ENCODE measurements at regions not wholly inside any gene's neighbourhood (a gene's known extent, or its start where the extent isn't known, plus 50 kb on each side); places are given as distances from the start of the nearest gene placed in this dataset.

GRCh38 chr3:64900156-64900555, 212.4 kb upstream of the ADAMTS9 start:
- H3K36me3 Mint-ChIP-seq (ENCODE audit: low read depth, unreplicated experiment) = no peaks in the 10 kb centered on the region
- peaks cover 4% of the 10 kb centered on the region for H3K27me3 Mint-ChIP-seq (ENCODE audit: unreplicated experiment)
- no peak overlapping the region for H3K27ac Mint-ChIP-seq (ENCODE audit: unreplicated experiment)
- TF ChIP-seq CTCF (IDR thresholded peaks at IDR 0.05; ENCODE audit: unreplicated experiment) = no peak
- H3K4me1 Mint-ChIP-seq (ENCODE audit: unreplicated experiment) = peaks cover 18% of the 10 kb centered on the region
- H3K4me3 Mint-ChIP-seq (ENCODE audit: unreplicated experiment) = no peak overlapping the region
- no peak for DNase-seq (ENCODE audit: low spot score)
- H3K9me3 Mint-ChIP-seq (ENCODE audit: unreplicated experiment) = no peaks in the 10 kb centered on the region

DNA sequence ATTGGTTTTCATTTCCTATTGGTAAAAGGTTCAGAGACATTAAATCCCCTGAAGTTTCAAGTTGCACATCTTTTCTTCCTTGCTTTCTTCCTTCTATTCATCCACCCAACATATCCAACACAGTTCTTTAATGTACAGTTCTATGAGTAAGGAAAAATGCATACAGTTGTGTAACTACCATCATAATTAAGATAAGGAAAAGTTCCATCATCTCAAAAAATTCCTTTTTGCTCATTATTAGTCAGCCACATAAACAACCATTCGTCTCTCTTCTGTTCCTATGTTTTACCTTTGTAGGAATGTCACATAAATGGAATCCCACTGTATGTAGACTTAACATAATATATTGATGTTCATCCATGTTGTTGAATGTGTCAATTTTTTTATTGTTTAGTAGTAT, 211.1 kb upstream of the ADAMTS9 start:
- no peak for TF ChIP-seq CTCF (IDR thresholded peaks at IDR 0.05; ENCODE audit: unreplicated experiment)
- H3K27ac Mint-ChIP-seq (ENCODE audit: unreplicated experiment) = peak overlapping the region; percentile 65
- no peak overlapping the region for H3K4me3 Mint-ChIP-seq (ENCODE audit: unreplicated experiment)
- DNase-seq (ENCODE audit: low spot score) = no peak
- H3K36me3 Mint-ChIP-seq (ENCODE audit: low read depth, unreplicated experiment) = no peaks in the 10 kb centered on the region
- no peaks in the 10 kb centered on the region for H3K9me3 Mint-ChIP-seq (ENCODE audit: unreplicated experiment)
- peaks cover 26% of the 10 kb centered on the region for H3K4me1 Mint-ChIP-seq (ENCODE audit: unreplicated experiment)
- peaks cover 4% of the 10 kb centered on the region for H3K27me3 Mint-ChIP-seq (ENCODE audit: unreplicated experiment)

DNA sequence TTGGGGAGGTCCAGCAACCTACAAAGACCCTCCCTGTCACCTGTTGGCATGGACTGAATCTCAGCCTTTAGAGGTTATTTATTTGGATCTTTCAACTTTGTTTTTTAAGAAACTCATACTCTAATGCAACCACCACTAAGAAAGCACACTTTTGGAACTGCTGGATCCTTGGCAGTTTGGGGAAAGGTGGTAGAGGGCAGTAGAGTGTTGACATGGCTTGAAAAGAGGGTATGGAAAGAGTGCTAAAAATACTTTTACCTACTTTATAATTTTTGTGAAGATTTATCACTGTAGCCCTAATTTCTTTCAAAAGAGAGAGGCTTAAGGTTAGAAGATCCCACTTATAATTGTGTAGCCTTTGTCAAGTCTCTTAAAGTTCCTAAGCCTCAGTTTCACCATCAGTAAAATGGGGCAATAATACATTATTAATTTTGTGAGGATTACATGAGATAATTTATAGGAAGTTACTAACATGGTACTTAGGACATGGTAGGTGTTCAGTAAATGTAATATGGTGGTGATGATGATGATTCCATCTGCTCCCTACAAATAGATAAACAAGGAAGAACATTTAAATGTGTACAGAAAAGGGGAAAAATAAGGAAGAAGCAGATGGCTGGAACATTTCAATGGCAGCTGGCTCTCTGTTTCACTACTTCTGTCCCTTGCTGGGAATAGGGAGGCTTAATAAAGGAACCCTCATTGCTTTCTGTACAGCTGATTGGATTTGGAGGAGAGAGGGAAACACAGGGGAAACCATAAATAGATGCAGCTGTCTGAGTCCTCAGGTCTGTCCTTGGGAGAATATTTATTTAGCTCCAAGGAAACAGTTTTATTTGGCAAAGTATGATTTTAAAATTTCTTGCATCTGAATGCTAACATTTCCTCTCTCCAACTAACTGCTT, 208.4 kb upstream of the ADAMTS9 start:
- no peak for TF ChIP-seq CTCF (IDR thresholded peaks at IDR 0.05; ENCODE audit: unreplicated experiment)
- H3K27ac Mint-ChIP-seq (ENCODE audit: unreplicated experiment) = no peak overlapping the region

DNA sequence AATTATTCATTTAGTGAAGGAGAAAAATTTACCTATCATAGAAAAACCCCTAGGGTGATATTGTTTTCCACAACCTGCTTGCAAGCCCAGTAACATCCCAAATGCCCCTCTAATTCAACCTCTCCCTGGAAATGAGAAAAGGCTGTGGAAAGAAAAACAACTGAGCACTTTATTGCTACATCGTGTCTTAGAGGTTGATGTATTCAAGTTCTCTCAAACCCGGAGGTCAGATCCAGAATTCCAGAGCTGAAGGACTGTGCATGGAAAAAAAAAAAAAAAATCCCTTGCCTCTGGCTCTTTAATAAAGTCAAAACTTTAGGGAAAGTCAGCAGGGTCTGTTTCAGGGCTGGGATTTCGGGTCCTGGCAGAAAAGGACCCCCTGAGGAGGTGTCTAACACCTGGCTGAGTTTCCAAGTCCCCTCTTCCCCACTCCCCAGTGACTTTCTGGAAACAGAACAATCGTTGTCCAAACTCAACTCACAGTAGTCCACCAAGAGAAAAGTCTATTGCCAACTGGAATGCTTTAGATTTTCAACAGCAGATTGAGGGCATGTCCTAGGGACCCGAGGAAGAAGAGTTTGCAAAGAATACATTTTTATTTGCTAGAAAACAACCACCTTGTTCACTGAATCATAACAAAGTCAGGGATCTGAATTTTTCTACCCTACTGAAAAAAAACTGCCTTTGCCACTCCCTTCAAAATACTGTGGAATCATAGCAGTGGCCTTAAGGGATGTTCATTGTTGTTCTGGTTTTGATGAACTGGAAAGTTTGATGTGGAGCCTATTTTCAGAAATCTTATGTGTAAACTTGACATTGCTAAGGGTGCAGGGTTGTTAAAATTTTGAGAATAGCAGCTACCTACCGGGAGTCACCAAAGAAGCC, 207.5 kb upstream of the ADAMTS9 start:
- no peak for TF ChIP-seq CTCF (IDR thresholded peaks at IDR 0.05; ENCODE audit: unreplicated experiment)
- DNase-seq (ENCODE audit: low spot score) = no peak
- H3K4me1 Mint-ChIP-seq (ENCODE audit: unreplicated experiment) = peaks cover 28% of the 10 kb centered on the region
- H3K27me3 Mint-ChIP-seq (ENCODE audit: unreplicated experiment) = peaks cover 4% of the 10 kb centered on the region
- no peak overlapping the region for H3K4me3 Mint-ChIP-seq (ENCODE audit: unreplicated experiment)
- no peak overlapping the region for H3K27ac Mint-ChIP-seq (ENCODE audit: unreplicated experiment)
- no peaks in the 10 kb centered on the region for H3K9me3 Mint-ChIP-seq (ENCODE audit: unreplicated experiment)
- no peaks in the 10 kb centered on the region for H3K36me3 Mint-ChIP-seq (ENCODE audit: low read depth, unreplicated experiment)

More for the DNA sequence above, 208.4 kb upstream of the ADAMTS9 start:
- H3K27me3 Mint-ChIP-seq (ENCODE audit: unreplicated experiment) = peaks cover 4% of the 10 kb centered on the region
- DNase-seq (ENCODE audit: low spot score) = no peak
- peaks cover 26% of the 10 kb centered on the region for H3K4me1 Mint-ChIP-seq (ENCODE audit: unreplicated experiment)
- H3K36me3 Mint-ChIP-seq (ENCODE audit: low read depth, unreplicated experiment) = no peaks in the 10 kb centered on the region
- no peaks in the 10 kb centered on the region for H3K9me3 Mint-ChIP-seq (ENCODE audit: unreplicated experiment)
- no peak overlapping the region for H3K4me3 Mint-ChIP-seq (ENCODE audit: unreplicated experiment)

Measured in endothelial cell (in vitro differentiated cells).